ENCODE measurements at regions not wholly inside any gene's neighbourhood (a gene's known extent, or its start where the extent isn't known, plus 50 kb on each side); places are given as distances from the start of the nearest gene placed in this dataset.

DNA sequence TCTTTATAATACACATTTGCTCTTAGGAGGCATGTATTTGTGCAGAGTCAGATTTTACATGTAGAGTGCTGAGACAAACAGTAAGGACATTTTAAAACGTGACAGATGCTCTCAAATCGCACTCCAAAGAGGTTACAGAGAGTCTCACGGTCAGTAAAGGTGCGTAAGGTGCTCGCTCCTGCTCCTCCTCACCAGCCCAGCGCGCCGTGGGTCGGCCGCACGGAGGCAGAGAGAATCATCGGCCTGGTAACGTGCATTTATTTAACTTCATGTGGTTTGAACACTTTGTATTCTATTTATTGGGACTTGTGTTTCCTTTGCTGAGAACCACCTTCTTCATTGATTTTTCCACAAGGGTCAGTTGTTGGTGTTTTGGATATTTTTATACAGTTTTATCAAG is 900.1 kb downstream of the BRD1 start:
- no peak for TF ChIP-seq GATA2 (IDR thresholded peaks at IDR 0.05; ENCODE audit: low read depth, low read length)
- no peak for TF ChIP-seq GATA3 (IDR thresholded peaks at IDR 0.05; ENCODE audit: low read depth, low read length)
